Lower leg skin (tissue), 3 donors: ENCODE measurements at regions not wholly inside any gene's neighbourhood (a gene's known extent, or its start where the extent isn't known, plus 50 kb on each side); places are given as distances from the start of the nearest gene placed in this dataset.

Experiments
- CTCF ChIP-seq, 3 donors: fragments of 450-650 bp; IDR thresholded peaks; one replicate each; pipeline ENCODE4 v1.5.1; 2016; ENCODE audit warnings: antibody characterized with exemption in 3 of 3, mild to moderate bottlenecking in 3 of 3, moderate library complexity in 2 of 3
- POLR2A ChIP-seq, 2 donors: fragments of 450-650 bp; IDR thresholded peaks; one replicate each; pipeline ENCODE4 v1.6.1; 2016 to 2017; ENCODE audit warnings: antibody characterized with exemption in 2 of 2, mild to moderate bottlenecking in 1 of 2, moderate library complexity in 1 of 2

- no peak for TF ChIP-seq POLR2A (IDR thresholded peaks at IDR 0.05)
- no peak for TF ChIP-seq CTCF (IDR thresholded peaks at IDR 0.05)
Observed at GRCh38 chr21:28447462-28447861, 545.2 kb downstream of the LTN1 start.
